HEK293T (cell line): ENCODE measurements at regions not wholly inside any gene's neighbourhood (a gene's known extent, or its start where the extent isn't known, plus 50 kb on each side); places are given as distances from the start of the nearest gene placed in this dataset.

ENCODE experiments used
- ARNT ChIP-seq: fragments of 450-650 bp; IDR thresholded peaks from 2 replicates; pipeline ENCODE4 v1.6.1; 2017; ENCODE audit warnings: mild to moderate bottlenecking
- BHLHE40 ChIP-seq: fragments of 450-650 bp; IDR thresholded peaks from 2 replicates; pipeline ENCODE4 v1.6.1; 2016; ENCODE audit warnings: mild to moderate bottlenecking, moderate library complexity, borderline replicate concordance
- ELF4 ChIP-seq: fragments of 450-650 bp; IDR thresholded peaks from 2 replicates; pipeline ENCODE4 v1.6.1; 2017; ENCODE audit warnings: antibody characterized with exemption
- FOXA1 ChIP-seq: fragments of 450-650 bp; IDR thresholded peaks from 2 replicates; pipeline ENCODE4 v1.6.1; 2016; ENCODE audit warnings: mild to moderate bottlenecking
- FOXK2 ChIP-seq: fragments of 450-650 bp; IDR thresholded peaks from 2 replicates; pipeline ENCODE4 v1.6.1; 2016; ENCODE audit warnings: mild to moderate bottlenecking
- FOXM1 ChIP-seq: fragments of 450-650 bp; IDR thresholded peaks from 2 replicates; pipeline ENCODE4 v1.6.1; 2017; ENCODE audit warnings: mild to moderate bottlenecking, borderline replicate concordance
- HDGF ChIP-seq: fragments of 450-650 bp; IDR thresholded peaks from 2 replicates; pipeline ENCODE4 v1.6.1; 2017; ENCODE audit warnings: antibody characterized with exemption, borderline replicate concordance
- L3MBTL2 ChIP-seq: fragments of 450-650 bp; conservative IDR thresholded peaks from 2 replicates; pipeline ENCODE4 v1.6.1; 2016; ENCODE audit warnings: mild to moderate bottlenecking
- LEF1 ChIP-seq: fragments of 450-650 bp; IDR thresholded peaks from 2 replicates; pipeline ENCODE4 v1.6.1; 2017; ENCODE audit warnings: mild to moderate bottlenecking, borderline replicate concordance
- NFRKB ChIP-seq: fragments of 450-650 bp; IDR thresholded peaks from 2 replicates; pipeline ENCODE4 v1.6.1; 2016; ENCODE audit warnings: mild to moderate bottlenecking, moderate library complexity
- SP1 ChIP-seq: fragments of 450-650 bp; IDR thresholded peaks from 2 replicates; pipeline ENCODE4 v1.6.1; 2017
- SUZ12 ChIP-seq: fragments of 450-650 bp; IDR thresholded peaks from 2 replicates; pipeline ENCODE4 v1.6.1; 2016; ENCODE audit warnings: mild to moderate bottlenecking
- TARDBP ChIP-seq: fragments of 450-650 bp; IDR thresholded peaks from 2 replicates; pipeline ENCODE4 v1.6.1; 2016
- ZNF384 ChIP-seq: fragments of 450-650 bp; IDR thresholded peaks from 2 replicates; pipeline ENCODE4 v1.6.1; 2016

DNA sequence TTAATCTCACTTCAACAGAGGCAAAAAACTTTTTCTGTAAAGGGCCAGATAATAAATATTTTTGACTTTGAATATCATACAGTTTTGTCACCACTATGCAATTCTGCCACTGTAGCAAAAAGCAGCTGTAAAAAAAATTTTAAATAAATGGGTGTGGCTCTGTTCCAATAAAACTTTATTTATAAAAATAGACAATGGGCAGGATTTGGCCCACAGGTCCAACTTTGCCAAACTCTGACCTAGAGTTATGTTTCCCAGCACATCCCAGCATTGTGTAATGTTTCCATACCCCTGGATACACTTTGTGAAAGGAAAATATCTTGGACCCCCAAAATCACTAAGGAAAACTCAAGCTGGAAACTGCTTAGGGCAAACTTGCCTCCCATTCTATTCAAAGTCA is 94.9 kb upstream of the USP38 start:
- TF ChIP-seq L3MBTL2 (no peak), FOXM1 (no peak), ZNF384 (no peak), TARDBP (no peak), NFRKB (no peak), SP1 (no peak), HDGF (no peak), BHLHE40 (no peak), FOXA1 (no peak), FOXK2 (no peak), LEF1 (no peak), ELF4 (no peak), SUZ12 (no peak), ARNT (no peak)
